ENCODE measurements at regions not wholly inside any gene's neighbourhood (a gene's known extent, or its start where the extent isn't known, plus 50 kb on each side); places are given as distances from the start of the nearest gene placed in this dataset.

DNA sequence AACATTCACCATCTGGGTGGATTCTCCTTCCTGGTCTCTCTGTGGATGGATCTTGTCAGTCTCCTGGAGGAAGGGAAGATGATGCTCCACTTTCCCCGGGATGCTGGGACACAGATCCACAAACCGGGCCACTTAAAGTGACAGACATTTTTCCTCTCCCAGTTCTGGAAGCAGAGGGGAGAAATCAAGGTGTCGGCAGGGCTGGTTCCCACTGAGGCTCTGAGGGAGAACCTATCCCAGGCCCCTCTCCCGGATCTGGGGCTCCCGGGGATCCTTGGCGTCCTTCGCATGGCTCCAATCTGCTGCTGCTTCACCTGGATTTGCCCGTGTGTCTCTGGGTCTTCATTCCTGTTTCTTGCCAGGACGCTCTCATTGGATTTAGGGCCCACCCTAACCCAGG lies 263.1 kb upstream of the TNRC6C start:
- DNase-seq = no peak

DNA sequence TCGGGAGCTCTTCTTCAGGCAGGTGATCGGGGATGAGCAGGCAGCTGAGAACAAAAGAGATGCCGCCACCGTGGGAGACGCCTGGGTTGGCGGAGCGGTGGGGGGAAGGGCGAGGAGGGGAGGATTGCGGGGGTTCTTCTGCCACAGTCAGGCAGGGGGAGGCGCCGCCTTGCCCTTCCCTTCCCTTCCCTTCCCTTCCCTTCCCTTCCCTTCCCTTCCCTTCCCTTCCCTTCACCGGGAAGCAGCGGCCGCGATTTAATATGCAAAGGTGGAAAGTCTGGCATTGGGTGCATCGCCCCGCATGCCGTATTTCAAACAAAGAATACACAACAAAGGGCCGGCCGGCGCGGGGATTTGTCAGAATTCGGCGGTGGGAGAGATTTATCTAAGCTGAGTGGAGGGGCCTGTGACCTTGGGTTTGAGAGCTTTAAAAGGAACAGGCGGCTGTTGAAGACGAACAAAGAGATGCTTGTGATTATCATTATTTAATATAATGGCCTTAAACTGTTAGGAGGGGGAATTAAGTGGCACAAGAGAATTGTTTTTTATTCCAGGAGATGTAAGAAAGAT lies 262.3 kb upstream of the TNRC6C start:
- DNase-seq = peak; percentile 41

DNA sequence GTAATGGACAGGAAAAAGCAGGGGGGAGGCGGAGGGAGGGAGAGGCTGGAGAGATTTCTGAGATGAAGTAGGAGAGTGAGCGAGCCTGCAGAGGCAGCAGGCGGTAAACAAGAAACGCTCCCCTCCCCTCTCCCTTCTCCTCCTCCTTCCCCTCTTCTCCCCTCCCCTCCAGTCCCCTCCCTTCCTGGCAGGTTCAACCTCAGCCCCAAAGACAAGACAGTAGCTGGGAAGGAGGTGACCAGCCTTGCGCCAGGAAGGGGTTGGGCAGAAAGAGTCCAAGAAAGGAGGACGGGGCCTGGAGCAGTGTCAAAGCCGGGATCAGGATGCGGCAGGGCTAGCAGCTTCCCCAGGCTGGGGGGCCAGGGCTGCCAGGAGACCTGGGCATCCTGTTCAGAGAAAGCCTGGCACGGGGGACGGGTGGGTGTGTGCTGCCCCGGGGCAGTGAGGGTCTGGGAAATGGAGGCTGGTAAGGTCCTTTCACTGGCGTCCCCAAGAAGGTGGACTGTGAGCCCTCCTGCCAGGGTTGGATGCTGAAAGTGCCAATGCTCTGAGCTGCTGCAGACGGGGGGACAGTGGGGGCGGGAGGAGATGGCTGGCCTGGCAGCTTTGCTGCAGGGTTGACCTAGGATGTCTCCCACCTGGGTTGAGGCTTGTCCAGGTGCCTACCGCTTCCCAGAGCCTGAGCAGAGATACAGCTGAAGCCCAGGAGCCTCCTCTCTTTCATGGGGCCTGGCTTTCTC lies 261.6 kb upstream of the TNRC6C start:
- DNase-seq = peak; percentile 25

DNA sequence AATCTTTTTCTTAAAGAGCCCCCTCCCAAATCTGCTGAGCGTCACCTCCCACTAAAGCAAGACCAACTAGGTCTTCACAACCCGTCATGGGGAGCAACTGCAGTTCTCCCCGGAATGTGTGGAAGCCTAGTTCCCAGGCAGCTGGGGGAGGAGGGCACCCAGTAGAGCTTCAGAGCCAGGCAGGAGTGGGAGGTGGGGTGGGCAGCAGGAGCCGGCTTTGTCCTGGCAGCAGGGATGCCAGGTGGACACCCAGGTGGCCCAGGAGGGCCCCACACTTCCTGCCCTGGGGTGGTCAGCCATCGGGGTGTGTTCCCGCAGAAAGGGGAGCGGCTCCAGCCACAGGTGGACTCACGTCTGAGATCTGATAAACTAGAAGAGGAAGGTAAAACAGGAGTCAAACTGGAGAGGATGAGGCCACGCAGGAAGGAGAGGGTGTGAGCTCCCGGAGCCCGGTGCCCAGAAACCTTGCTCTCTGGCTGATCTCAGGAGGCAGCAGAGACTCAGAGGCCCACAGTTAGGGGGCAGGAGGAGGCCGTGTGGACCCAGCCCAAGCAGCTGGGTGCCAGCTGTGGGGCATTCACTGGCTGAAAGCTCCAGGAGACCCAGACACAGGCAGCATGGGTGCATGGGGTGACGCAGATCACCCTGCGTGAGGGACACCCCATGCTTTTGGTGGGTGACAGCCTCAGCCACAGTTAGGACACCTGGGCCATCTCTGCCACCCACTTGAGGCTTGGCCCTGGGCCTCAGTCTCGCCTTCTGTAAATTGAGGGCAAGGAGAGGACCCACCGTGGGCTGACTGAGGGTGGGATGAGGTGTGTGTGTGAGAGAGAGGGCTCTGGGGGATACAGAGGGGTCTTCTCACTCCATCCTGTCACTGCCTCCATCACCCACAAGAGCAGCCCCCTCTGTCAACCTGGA lies 260.8 kb upstream of the TNRC6C start:
- no peak for DNase-seq

DNA sequence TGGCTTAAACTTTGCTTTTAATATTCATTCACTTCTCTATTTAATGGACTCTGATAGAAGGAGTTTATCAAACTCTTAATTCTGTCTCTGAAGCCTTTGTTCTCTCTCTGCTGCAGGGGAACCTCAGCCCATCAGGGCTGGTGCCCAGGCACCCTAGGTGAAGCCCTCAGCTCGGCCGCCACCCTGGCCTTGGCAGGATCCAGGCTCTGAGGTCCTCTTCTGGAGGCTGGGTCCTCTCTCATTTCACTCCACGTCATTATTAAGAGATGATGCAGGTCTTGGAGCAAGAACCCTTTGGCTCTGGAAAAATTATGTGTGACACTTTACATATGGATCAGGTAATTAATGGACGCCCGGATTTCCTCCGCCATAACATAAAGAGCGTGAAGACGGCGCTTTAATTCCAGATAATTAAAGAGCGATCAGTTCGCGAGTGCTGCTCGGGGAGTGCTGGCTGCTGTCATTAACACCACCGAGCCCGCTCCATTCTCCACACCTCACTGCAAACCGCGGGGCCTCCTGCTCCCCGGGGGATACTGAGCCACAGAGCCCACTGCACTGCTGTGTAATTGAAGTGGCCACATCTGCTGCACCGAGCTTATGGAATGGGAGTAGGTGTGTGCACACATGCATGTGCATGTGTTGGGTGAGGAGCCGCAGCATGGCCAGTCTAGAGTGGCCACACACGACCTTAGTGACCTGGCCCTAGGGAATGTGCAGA lies 259.4 kb upstream of the TNRC6C start:
- no peak for DNase-seq

DNA sequence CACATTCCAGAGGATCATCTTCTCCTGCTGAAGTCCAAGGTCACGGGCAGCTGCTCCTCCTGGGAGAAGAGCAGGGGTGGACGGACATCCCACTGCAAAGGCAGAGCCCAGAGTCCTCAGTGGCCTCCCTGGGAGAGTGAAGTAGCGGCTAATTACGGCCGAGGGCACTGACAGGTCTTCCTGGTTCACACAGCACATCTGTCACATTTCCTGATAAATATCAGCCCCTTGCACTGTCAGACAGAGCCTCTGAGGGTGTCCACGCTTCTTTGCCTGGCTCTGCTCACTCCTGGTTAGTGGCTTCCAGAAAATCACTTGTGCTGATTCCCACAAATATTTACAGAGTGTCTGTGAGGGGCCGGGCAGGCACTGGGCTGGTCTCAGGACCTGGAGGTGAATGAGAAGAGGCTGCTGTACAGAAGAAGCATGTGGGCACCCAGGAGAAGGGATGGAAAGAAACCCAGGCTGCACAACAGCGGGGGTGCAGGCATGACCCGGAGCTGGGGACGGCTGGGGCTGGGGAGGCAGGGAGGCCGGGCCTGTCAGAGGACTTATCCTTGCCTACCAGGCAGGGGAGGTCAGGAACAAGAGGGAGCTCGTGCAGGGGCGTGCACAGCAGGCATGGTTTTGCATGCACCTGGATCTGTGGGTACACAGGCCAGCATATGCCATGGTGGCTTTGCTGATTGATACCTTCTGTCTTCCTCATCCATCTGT lies 258.2 kb upstream of the TNRC6C start:
- DNase-seq = no peak

DNA sequence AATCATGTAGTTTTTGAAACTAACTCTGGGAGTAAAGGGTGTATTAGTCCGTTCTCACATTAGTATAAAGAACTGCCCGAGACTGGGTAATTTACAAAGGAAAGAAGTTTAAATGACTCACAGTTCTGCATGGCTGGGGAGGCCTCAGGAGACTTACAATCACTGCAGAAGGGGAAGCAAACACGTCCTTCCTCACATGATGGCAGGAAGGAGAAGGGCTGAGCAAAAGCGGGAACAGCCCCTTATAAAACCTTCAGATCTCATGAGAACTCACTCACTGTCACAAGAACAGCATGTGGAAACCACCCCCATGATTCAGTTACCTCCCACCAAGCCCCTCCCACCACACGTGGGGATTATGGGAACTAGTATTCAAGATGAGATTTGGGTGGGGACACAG lies 256.5 kb upstream of the TNRC6C start:
- no peak for DNase-seq

DNA sequence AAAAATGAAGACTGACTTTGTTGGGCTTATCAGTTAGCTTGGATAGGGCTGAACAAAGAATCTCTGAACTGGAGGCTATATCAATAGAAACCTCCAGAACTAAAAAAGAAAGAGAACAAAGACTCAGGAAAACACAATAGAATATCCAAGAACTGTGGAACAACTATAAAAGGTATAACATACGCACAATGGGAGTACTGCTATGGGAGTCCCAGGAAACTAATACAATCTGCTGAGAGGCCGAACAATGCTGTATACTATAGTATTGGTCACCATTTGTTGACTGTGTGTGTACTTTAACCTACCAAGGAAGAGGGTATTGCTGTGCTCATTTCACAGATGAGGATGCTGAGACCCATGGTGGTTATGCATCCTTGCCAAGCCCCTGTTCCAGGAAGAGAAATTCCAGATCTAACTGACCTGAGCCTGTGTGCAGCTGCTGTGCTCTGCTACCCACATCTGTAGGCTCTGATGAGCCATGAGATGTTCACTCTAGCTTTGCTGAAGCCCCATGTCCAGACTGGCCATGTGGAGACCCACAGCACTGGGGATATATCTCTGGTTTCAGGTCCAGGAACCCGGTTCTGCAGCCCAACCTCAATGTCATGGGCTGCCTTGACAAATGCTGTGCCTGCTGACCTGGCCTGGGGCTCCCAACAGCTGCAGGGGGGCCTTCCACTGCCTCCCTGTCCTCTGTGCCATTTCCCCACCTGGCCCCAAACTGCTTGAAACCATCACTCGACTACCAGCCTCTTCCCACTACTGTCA lies 254.3 kb upstream of the TNRC6C start:
- no peak for DNase-seq

DNA sequence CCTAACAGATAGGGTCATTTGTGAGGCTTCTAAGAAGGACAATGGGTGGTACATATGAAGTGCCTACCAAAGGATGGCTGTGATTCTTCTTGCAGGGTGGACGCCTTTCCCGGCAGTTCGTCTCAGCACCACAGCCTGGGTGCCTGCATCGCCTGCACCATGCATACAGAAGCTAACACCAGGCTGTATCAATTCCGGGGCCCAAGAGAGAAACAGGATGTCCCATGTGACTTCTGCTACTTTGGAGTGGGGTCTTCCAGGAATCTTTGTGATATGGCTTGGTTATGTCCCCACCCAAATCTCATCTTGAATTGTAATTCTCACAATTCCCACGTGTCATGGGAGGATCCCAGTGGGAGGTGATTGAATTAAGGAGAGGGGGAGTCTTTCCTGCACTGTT lies 251.6 kb upstream of the TNRC6C start:
- no peak for DNase-seq

DNA sequence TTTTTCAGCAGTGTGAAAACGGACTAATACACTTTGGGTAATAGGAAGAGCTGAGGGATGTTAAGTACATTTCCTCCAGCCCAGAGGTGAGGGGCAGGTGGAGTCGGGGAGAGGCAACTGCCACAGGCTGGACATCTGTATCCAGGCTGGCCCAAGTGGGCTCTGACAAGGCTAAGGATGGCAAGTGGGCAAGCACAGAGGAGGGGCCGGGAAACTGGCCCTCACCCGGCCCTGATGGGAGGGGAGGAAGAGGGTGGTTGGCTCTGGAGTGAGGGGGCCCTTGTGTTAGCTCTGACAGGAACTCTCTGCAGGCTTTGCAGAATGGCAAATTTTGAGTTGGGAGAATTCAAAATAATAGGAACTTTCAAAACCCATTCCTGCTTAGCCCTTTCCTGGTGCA lies 251.0 kb upstream of the TNRC6C start:
- DNase-seq = no peak

DNA sequence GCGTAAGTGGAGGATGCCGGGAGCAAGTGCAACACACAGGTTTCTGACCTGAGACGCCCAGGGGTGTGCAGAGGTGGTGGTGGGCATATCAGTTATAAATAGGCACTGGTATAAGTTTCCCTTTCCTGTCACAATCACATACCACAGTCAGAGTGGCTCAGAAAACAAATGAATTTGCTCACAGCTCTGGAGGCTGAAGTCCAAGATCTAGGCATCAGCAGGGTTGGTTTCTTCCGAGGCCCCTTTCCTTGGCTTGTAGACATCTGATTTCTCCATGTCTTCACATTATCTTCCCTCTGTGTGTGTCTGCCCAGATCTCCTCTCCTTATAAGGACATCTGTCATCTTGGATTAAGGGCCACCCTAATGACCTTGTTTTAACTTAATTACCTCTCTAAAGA lies 250.5 kb upstream of the TNRC6C start:
- no peak for DNase-seq

DNA sequence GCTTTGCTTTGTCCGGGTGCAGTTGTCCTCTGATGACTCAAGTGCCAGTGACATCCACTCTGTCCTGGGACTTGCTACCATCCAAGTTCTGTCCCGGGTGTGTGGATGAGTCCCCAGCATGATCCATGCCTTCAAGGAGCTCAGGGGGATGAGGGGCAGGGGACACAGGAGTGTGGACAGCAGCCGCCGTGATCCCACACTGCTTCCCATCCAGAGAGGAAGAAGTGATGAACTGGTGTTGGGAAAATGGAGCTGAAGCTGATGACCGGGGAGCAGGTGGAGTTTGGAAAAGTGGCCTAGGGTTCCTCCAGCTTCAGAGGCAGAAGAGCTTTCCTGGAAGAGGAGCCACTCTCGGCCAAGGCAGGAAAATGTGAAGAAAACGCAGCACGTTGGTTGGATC lies 249.6 kb upstream of the TNRC6C start:
- no peak for DNase-seq

DNA sequence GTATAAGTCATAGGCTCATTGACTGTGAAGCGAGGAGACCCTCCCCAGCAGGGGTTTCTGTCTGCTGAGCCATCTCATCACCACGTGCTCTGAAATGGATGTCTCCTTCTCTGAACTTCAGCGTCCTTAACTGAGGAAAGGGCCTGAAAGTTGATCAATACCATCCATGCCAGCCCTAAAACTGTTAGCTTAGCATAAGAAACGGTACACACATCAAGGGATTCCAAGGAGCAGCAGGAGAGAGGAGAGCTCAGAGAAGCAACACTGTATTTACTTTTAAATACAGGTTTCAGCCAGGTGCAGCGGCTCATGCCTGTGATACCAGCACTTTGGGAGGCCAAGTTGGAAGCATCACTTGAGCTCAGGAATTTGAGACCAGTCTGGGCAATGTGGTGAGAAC lies 248.9 kb upstream of the TNRC6C start:
- DNase-seq = no peak

DNA sequence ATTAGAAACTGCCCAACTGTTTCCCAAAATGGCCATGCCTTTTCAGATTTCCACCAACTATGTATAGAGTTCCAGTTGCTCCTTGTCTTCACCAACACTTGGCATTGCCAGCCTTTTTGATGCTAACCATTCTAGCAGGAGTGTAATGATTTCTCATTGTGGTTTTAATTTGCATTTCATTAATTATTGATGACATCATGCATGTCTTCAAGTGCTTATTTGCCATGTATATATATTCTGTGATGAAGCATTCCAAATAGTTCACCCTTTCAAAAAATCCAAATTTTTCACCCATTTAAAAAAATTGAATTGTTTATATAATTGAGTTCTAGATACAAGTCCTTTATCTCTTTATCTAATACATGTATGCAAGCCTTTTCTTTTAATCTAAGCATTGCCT lies 245.9 kb upstream of the TNRC6C start:
- no peak for DNase-seq

DNA sequence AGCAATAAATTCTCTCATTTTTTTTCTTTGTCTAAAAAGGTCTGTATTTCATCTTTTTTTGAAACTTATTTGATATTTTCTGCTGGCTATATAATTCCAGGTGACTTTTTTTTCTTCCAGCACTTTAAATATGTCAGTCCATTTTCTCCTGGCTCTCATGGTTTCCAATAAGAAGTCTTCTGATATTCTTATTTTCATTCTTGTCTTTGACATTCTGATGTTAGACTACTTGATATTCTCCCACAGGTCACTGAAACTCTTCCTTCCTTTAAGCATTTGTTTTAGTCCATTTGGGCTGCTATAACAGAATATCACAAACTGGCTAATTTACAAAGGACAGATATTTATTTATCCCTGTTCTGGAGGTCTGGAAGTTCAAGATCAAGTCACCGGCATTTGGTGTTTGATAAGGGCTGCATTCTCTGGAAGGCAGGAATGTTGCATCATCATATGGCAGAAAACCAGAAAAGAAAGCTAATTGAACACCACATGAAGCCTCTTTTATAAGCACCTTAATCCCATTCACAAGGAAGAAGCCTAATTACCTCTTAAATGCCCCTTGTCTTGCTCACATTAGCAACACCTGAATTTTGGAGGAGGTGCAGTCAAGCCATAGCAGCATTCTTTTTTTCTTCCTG lies 242.1 kb upstream of the TNRC6C start:
- no peak for DNase-seq

DNA sequence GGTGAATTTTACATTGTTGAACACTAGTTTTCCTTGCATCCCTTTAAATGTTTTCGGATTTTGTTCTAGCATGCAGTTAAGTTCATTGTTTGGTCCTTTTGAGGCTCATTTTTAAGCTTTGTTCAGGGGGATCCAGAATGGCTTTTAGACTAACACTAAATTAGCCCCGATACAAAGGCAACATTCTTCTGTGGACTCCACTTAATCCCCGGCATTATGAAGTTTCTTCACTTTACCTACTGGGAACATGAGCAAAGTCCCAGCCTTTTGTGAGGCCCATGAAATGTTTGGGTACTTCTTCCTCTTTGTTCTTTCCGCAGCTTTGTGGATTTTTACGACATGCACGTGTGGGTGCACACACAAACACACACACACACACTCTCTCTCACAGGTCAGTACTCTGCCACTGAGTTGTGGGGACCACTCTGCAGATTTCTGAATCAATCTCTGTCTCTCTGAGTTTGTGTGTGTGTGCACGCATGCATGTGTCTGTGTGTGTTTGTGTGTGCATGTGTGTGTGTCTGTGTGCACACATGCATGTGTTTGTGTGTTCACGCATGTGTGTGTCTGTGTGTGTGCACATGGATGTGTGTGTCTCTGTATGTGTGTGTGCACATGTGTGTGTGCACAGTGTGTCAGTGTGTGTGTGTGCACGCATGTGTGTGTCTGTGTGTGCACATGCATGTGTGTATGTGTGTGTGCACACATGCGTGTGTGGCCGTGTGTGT lies 240.4 kb upstream of the TNRC6C start:
- DNase-seq = no peak

DNA sequence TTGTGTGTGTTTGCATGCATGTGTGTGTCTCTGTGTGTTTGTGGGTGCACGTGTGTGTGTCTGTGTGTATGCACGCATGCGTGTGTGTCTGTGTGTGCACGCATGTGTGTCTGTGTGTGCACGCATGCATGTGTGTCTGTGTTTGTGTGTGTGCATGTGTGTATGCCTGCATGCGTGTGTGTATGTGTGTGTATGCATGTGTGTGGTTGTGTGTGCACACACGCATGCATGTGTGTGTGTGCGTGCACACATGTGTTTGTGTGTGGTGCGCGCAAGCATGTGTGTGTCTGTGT lies 239.9 kb upstream of the TNRC6C start:
- no peak for DNase-seq

DNA sequence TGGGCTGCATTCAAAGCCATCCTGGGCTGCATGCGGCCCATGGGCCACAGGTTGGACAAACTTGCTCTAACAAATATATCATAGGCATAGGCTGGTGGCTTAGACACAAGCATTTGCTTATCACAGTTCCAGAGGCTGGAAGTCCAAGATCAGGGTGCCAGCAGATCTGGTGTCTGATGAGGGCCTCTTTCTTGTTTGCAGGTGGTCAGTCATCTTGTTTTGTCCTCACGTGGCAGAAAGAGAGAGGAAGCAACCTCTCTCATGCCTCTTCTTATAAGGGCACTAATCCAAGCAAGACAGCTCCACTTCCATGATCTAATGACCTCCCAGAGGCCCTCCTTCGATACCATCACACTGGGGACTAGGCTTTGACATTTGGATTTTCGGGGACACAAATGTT lies 238.7 kb upstream of the TNRC6C start:
- no peak for DNase-seq

DNA sequence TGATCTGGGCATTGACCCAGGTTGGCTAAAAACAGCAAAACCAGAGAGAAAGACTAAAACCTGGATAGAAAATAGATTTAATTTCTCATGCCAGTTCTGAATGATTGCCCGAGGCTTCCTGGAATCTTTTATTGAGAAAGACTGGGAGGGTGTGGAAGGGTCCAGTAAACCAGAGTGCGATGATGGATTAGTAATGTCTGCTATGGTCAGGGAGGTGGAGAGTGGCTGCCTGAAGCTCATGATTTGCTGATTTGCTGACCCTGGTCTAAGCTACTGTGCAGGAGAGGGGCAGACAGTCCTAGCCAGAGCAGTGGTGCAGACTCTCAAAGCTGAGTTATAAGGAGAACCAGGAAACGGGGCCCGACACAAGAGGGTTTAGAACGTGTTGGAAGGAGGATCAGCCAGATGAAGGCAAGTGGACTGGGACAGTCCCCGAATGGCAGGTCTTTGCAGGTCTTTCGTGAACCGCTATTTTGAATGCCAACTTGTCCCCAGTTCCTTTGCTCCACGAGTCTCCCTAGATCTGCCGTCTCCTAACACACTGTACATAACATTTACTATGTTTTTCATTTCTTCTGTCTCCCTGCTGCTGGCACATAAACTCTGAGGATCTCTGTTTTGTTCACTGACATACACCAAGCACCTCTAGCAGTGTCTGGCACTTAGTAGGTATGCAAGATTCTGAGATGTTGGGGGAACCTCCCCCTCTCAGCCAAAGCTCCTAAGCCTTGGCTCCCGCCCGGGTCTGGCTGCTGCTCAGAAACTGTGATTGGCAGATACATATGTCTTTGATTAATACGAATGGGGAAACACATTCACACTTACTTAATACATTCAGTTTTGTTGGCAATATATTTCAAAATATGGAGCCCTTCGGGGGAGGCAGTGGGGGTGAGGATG lies 237.3 kb upstream of the TNRC6C start:
- no peak for DNase-seq

DNA sequence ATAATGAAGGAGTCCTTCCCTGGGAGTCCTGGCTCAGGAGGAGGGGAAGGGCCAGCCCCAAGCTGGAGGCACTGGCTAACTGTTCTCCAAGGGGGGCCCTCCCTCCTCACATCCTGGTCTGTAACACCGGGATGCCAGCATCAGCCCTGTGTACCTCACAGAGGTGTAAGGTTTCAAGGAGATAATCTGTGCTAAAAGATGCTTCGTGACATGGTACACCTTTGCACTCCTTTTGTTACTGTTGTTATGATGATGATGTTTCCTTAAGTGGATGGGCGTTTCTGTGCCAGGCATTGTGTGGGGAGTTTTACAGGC lies 236.7 kb upstream of the TNRC6C start:
- no peak for DNase-seq

Measured in NCI-H146 (cell line).